Progenitor cell of endocrine pancreas (in vitro differentiated cells): ENCODE measurements at regions not wholly inside any gene's neighbourhood (a gene's known extent, or its start where the extent isn't known, plus 50 kb on each side); places are given as distances from the start of the nearest gene placed in this dataset.

Experiments used
- DNase-seq: peaks from one replicate; pipeline ENCODE4 v3.0.0; 2021; ENCODE audit warnings: low spot score; ENCODE audit not compliant: unreplicated experiment
- H3K27ac Mint-ChIP-seq: 2 replicates; pipeline ENCODE4 v1.8.0; 2021; ENCODE audit warnings: mild to moderate bottlenecking, moderate library complexity, mixed read lengths
- H3K27me3 Mint-ChIP-seq: 2 replicates; pipeline ENCODE4 v1.8.0; 2021; ENCODE audit warnings: mixed read lengths
- H3K36me3 Mint-ChIP-seq: 2 replicates; pipeline ENCODE4 v1.8.0; 2022; ENCODE audit warnings: mixed read lengths; ENCODE audit not compliant: insufficient read depth
- H3K4me1 Mint-ChIP-seq: 2 replicates; pipeline ENCODE4 v1.8.0; 2021; ENCODE audit warnings: low read depth, mixed read lengths
- H3K4me3 Mint-ChIP-seq: 2 replicates; pipeline ENCODE4 v1.8.0; 2021; ENCODE audit warnings: low read depth, mild to moderate bottlenecking, moderate library complexity, mixed read lengths
- H3K9me3 Mint-ChIP-seq: 2 replicates; pipeline ENCODE4 v1.8.0; 2021; ENCODE audit warnings: low read depth, mixed read lengths
- TF ChIP-seq, protein P1 (sequence below): fragments of 200-600 bp; sonication (generic); IDR thresholded peaks from one replicate; pipeline ENCODE4 v1.5.0; 2021; ENCODE audit warnings: antibody characterized with exemption, mild to moderate bottlenecking; ENCODE audit not compliant: unreplicated experiment

- H3K27me3 Mint-ChIP-seq, result peaks cover 38% of the 10 kb centered on the region
- H3K9me3 Mint-ChIP-seq, result no peaks in the 10 kb centered on the region
- no peaks in the 10 kb centered on the region for H3K36me3 Mint-ChIP-seq
- no peaks in the 10 kb centered on the region for H3K4me1 Mint-ChIP-seq
- H3K27ac Mint-ChIP-seq, result no peak overlapping the region
- DNase-seq, result no peak
- no peak overlapping the region for H3K4me3 Mint-ChIP-seq
- TF ChIP-seq, protein P1, sequence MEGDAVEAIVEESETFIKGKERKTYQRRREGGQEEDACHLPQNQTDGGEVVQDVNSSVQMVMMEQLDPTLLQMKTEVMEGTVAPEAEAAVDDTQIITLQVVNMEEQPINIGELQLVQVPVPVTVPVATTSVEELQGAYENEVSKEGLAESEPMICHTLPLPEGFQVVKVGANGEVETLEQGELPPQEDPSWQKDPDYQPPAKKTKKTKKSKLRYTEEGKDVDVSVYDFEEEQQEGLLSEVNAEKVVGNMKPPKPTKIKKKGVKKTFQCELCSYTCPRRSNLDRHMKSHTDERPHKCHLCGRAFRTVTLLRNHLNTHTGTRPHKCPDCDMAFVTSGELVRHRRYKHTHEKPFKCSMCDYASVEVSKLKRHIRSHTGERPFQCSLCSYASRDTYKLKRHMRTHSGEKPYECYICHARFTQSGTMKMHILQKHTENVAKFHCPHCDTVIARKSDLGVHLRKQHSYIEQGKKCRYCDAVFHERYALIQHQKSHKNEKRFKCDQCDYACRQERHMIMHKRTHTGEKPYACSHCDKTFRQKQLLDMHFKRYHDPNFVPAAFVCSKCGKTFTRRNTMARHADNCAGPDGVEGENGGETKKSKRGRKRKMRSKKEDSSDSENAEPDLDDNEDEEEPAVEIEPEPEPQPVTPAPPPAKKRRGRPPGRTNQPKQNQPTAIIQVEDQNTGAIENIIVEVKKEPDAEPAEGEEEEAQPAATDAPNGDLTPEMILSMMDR, result no peak
Measured at GRCh38 chr17:79251824-79252223, 177.2 kb downstream of the ENGASE start.

- Mint-ChIP-seq H3K4me3 (no peak overlapping the region), H3K4me1 (no peaks in the 10 kb centered on the region), H3K27me3 (peaks cover 45% of the 10 kb centered on the region), H3K27ac (no peak overlapping the region), H3K9me3 (no peaks in the 10 kb centered on the region), H3K36me3 (no peaks in the 10 kb centered on the region)
- TF ChIP-seq, protein P1, result no peak
- DNase-seq, result no peak
Measured at GRCh38 chr17:79249929-79250521, 175.4 kb downstream of the ENGASE start.

DNA sequence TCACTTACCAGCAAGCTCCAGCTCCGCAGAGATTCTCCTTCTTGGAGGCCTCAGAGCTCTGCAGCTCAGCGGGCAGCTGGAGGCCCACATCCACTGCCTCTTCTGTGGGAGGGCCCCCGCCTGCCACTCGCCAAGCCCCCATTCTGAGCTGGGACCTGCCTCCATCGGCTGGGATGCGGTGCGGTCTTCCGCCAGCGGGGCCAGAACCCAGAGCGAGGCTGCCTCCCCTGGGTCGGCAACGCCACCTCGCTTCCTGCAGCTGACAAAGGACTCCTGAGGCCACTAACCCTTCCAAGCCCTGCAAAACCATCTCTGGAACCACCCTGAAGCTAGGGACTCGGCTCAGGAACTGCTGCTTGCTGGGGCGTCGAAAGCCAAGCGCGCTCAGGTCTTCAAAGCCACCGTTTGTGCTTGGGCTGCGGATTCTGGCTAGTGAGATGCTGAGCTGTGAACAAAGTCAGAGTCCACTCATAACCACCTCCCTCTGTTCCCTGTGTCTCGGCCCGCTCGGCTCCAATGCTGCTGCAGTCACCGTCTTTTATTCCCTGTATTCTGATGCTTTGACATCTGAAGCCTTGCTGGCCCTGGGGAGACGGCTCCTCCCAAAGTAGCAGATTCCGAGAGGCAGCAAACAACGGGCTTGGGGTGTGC lies 174.3 kb downstream of the ENGASE start:
- H3K9me3 Mint-ChIP-seq, result no peaks in the 10 kb centered on the region
- H3K27me3 Mint-ChIP-seq, result peaks cover 45% of the 10 kb centered on the region
- no peak for DNase-seq
- TF ChIP-seq, protein P1, result no peak
- no peaks in the 10 kb centered on the region for H3K36me3 Mint-ChIP-seq
- no peak overlapping the region for H3K27ac Mint-ChIP-seq
- no peaks in the 10 kb centered on the region for H3K4me1 Mint-ChIP-seq
- no peak overlapping the region for H3K4me3 Mint-ChIP-seq

DNA sequence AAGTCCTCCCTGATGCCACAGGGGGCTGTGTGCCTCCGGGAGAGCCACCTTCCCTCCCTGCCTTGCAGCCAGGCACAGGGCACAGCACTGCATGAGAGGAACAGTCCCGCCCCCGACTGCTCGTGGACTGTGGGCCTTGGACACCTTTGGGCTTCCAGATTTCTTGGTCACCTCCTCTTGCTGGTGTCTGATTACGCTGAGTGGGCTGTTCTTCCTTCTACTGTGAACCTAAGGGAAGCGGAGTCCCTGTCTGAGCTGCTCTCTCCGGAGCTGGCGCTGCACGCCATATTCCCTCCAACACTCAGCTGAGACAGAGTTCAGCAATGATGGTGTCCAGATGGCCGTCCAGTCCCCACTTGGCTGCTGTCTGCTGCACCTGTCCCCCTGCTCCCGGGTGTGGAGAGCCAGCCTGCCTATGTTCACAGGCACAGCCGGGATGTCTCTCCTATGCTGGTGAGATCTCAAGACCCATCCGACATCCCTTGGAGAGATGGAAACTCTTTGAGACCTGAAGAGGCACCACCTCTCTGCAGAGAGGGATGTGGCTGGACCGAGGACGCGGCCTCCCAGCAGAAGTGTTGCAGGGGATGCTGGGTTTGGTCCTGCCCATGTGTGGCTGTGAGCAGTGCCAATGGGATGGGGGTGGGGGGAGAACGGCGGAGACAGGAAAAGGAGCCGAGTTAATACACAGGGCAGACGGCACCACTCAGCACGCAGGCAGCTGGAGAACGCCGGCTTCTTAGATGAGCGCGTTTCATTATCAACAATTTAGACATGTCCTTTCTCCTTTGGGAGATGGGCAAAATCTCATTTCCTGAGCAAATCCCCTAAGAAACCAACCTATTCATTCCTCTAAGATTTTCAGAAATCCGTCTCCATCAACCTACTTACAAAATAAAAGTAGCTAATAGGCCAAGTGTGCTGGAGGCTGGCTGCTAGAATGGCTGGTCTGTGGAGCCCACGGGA lies 171.9 kb downstream of the ENGASE start:
- H3K36me3 Mint-ChIP-seq, result no peaks in the 10 kb centered on the region
- peaks cover 31% of the 10 kb centered on the region for H3K27me3 Mint-ChIP-seq
- H3K27ac Mint-ChIP-seq, result no peak overlapping the region
- TF ChIP-seq, protein P1, result no peak
- H3K4me3 Mint-ChIP-seq, result no peak overlapping the region
- H3K4me1 Mint-ChIP-seq, result no peaks in the 10 kb centered on the region
- DNase-seq, result no peak
- H3K9me3 Mint-ChIP-seq, result no peaks in the 10 kb centered on the region

GRCh38 chr17:79244665-79245064 lies 170.0 kb downstream of the ENGASE start:
- no peak overlapping the region for H3K27ac Mint-ChIP-seq
- H3K27me3 Mint-ChIP-seq, result peaks cover 21% of the 10 kb centered on the region
- DNase-seq, result no peak
- H3K9me3 Mint-ChIP-seq, result no peaks in the 10 kb centered on the region
- H3K36me3 Mint-ChIP-seq, result no peaks in the 10 kb centered on the region
- H3K4me1 Mint-ChIP-seq, result no peaks in the 10 kb centered on the region
- no peak overlapping the region for H3K4me3 Mint-ChIP-seq
- TF ChIP-seq, protein P1, result no peak
